Thoracic aorta (tissue), 2 donors: ENCODE measurements at regions not wholly inside any gene's neighbourhood (a gene's known extent, or its start where the extent isn't known, plus 50 kb on each side); places are given as distances from the start of the nearest gene placed in this dataset.

Experiments
- ATAC-seq: fragments of 150-250 bp; one replicate; pipeline ENCODE4 v1.8.0; 2017; ENCODE audit warnings: low read depth; ENCODE audit not compliant: insufficient number of reproducible peaks, low FRiP score
- DNase-seq: peaks from one replicate; pipeline ENCODE4 v3.0.0-alpha.2; 2020; ENCODE audit warnings: low spot score
- H3K27ac ChIP-seq, 2 donors: fragments of 200-600 bp; sonication (generic); 1 replicate in 1 of 2; 2 replicates in 1 of 2; pipeline ENCODE4 v1.5.1; 2016; ENCODE audit warnings: mild to moderate bottlenecking in 2 of 2, moderate library complexity in 2 of 2
- H3K27me3 ChIP-seq: fragments of 200-600 bp; sonication (generic); replicated peaks from 2 replicates; pipeline ENCODE4 v1.6.0; 2016; ENCODE audit warnings: mild to moderate bottlenecking; ENCODE audit not compliant: insufficient read depth
- H3K36me3 ChIP-seq: fragments of 200-600 bp; sonication (generic); one replicate; pipeline ENCODE4 v1.5.1; 2016
- H3K4me1 ChIP-seq, 2 donors: fragments of 200-600 bp; sonication (generic); 1 replicate in 1 of 2; 2 replicates in 1 of 2; pipeline versions ENCODE4 v1.5.1 to v1.6.0; 2016; ENCODE audit warnings: low read depth in 2 of 2, mild to moderate bottlenecking in 1 of 2; ENCODE audit not compliant: control insufficient read depth in 1 of 2
- H3K4me3 ChIP-seq: fragments of 200-600 bp; sonication (generic); 2 replicates; pipeline ENCODE4 v1.5.1; 2016; ENCODE audit warnings: mild to moderate bottlenecking
- H3K9me3 ChIP-seq: fragments of 200-600 bp; sonication (generic); 2 replicates; pipeline ENCODE4 v1.5.1; 2016
- TF ChIP-seq, protein P1 (sequence below): fragments of 200-600 bp; sonication (generic); IDR thresholded peaks from one replicate; pipeline ENCODE4 v1.5.1; 2019; ENCODE audit warnings: antibody characterized with exemption

DNA sequence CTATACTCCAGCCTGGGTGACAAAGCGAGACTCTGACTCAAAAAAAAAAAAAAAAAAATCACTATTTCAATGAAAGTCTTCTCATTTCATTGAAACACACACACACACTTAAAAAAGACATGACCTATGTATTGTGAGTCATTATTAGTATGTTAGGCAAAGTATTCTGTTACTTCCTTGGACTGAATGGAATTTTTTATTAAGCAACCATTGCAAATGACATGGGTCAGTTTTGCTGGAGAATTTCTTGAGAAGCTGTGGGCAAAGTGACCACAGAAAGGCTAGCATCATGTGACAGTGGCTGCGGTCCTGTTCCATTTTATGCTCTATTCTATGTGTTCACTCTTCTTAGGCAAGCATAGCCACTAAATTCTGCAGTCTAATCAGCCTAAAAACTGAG lies 695.7 kb downstream of the TDRD15 start:
- no peak for ATAC-seq
- H3K4me3 ChIP-seq, result no peak overlapping the region

DNA sequence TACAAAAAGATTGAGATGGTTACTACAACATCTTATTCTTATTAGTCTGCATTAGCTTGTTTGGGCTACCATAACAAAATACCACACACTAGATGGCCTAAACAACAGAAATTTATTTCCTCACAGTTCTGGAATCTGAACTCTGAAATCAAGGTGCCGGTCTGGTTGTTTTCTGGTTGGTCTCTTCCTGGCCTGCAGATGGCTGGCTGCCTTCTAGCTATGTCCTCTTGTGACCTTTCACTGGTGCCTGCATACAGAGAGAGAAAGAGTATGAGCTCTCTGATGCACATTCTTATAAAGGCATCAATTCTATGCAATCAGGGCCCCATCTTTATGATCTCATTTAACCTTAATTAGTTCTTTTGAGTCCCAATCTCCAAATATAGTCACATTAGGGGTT lies 696.5 kb downstream of the TDRD15 start:
- TF ChIP-seq, protein P1, sequence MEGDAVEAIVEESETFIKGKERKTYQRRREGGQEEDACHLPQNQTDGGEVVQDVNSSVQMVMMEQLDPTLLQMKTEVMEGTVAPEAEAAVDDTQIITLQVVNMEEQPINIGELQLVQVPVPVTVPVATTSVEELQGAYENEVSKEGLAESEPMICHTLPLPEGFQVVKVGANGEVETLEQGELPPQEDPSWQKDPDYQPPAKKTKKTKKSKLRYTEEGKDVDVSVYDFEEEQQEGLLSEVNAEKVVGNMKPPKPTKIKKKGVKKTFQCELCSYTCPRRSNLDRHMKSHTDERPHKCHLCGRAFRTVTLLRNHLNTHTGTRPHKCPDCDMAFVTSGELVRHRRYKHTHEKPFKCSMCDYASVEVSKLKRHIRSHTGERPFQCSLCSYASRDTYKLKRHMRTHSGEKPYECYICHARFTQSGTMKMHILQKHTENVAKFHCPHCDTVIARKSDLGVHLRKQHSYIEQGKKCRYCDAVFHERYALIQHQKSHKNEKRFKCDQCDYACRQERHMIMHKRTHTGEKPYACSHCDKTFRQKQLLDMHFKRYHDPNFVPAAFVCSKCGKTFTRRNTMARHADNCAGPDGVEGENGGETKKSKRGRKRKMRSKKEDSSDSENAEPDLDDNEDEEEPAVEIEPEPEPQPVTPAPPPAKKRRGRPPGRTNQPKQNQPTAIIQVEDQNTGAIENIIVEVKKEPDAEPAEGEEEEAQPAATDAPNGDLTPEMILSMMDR, result no peak
- Histone ChIP-seq H3K36me3 (no peaks in the 10 kb centered on the region), H3K9me3 (no peaks in the 10 kb centered on the region)

More for the DNA sequence above, 695.7 kb downstream of the TDRD15 start:
- Histone ChIP-seq H3K9me3 (no peaks in the 10 kb centered on the region), H3K4me1 (peaks cover 2 to 25% of the 10 kb centered on the region in 2 donors), H3K27me3 (no peaks in the 10 kb centered on the region), H3K36me3 (no peaks in the 10 kb centered on the region), H3K27ac (no peak overlapping the region)
- no peak for DNase-seq
- TF ChIP-seq, protein P1, result no peak

DNA sequence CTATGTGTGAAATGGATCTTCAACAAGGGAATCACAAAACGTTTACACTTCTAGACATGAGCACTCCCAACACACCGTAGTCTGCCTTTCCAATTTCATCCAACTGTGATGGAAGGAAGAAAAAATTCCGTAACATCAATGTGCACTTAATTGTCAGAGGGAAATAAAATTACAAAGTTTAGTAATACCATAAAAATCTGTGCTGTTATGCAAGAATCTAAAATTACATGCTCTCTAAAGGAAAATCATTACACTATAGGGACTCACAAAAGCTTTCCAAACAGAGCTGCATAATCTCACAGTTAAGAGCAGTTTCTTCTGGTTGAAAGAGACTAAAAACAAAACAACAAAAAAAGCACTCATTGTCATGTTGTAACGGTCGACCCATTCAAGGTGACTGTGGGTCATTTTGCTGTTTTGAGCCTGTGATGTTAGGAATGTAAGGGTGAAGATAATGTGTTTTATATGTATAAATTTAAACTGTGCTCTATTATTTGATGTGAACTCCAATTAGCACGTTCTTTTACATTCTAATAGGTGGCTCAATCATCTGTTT lies 698.0 kb downstream of the TDRD15 start:
- Histone ChIP-seq H3K9me3 (no peaks in the 10 kb centered on the region), H3K27ac (no peak overlapping the region), H3K4me3 (no peak overlapping the region), H3K36me3 (no peaks in the 10 kb centered on the region), H3K4me1 (peaks cover 2 to 25% of the 10 kb centered on the region in 2 donors), H3K27me3 (no peaks in the 10 kb centered on the region)
- no peak for ATAC-seq
- TF ChIP-seq, protein P1, result no peak
- DNase-seq, result no peak

More for the DNA sequence above, 696.5 kb downstream of the TDRD15 start:
- H3K27ac ChIP-seq, result no peak overlapping the region
- ATAC-seq, result no peak
- no peak overlapping the region for H3K4me3 ChIP-seq
- no peaks in the 10 kb centered on the region for H3K27me3 ChIP-seq
- no peak for DNase-seq
- peaks cover 2 to 25% of the 10 kb centered on the region in 2 donors for H3K4me1 ChIP-seq

DNA sequence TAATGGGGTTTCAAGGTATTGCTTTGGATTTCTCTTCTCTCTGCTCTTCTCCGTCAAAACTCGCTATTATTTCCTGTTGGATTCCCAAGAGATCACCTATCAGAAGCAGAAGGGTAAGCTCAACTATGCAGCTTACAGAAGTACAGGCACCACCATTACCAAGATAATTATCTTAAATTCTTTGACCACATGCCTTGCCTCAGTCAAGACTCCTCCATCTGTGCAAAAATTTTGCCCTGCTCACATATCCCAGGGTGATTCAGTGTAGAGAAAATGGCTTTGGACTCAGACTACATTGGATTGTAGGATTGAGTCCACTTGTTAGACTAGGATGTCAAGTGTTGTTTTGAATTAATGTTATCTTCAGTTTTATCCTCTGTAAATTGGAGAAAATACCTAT lies 698.7 kb downstream of the TDRD15 start:
- no peaks in the 10 kb centered on the region for H3K36me3 ChIP-seq
- H3K27me3 ChIP-seq, result no peaks in the 10 kb centered on the region
- TF ChIP-seq, protein P1, result no peak
- peaks cover 2 to 25% of the 10 kb centered on the region in 2 donors for H3K4me1 ChIP-seq
- DNase-seq (no peak), ATAC-seq (no peak)
- H3K4me3 ChIP-seq, result no peak overlapping the region
- no peaks in the 10 kb centered on the region for H3K9me3 ChIP-seq
- no peak overlapping the region for H3K27ac ChIP-seq

DNA sequence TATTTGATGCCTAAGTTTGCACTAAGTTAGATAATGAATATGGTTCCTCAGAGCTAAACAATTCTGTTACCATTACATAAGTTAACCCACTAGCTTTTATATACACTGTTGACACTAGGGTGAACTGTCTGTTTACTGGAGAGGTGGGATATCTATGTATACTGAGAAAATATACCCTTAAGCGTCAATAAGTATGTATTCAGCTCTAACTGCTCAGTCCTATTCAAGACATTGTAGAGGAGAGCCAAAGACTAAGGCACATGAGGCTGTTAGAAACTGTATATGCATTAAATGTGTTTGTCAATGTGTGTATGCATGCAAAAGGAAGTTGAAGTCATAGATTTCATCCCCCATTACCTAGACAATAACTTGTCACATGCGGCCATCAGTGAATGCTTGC lies 710.0 kb downstream of the TDRD15 start:
- peaks cover 0 to 6% of the 10 kb centered on the region in 2 donors for H3K4me1 ChIP-seq
- no peak for ATAC-seq

More for the DNA sequence above, 710.0 kb downstream of the TDRD15 start:
- no peaks in the 10 kb centered on the region for H3K9me3 ChIP-seq
- no peaks in the 10 kb centered on the region for H3K36me3 ChIP-seq
- H3K4me3 ChIP-seq, result no peak overlapping the region
- TF ChIP-seq, protein P1, result no peak
- H3K27me3 ChIP-seq, result no peaks in the 10 kb centered on the region
- no peak overlapping the region for H3K27ac ChIP-seq
- DNase-seq, result no peak
